IPS-18a (cell line): ENCODE measurements at regions not wholly inside any gene's neighbourhood (a gene's known extent, or its start where the extent isn't known, plus 50 kb on each side); places are given as distances from the start of the nearest gene placed in this dataset.

Experiments
- H3K27ac ChIP-seq: one replicate; pipeline ENCODE4 v1.5.1; 2013; ENCODE audit warnings: low read length
- H3K27me3 ChIP-seq: one replicate; pipeline ENCODE4 v1.6.1; 2013; ENCODE audit warnings: mild to moderate bottlenecking, low read length; ENCODE audit not compliant: control insufficient read depth, insufficient read depth
- H3K36me3 ChIP-seq: one replicate; pipeline ENCODE4 v1.6.1; 2013; ENCODE audit warnings: low read depth, low read length; ENCODE audit not compliant: control insufficient read depth
- H3K4me1 ChIP-seq: one replicate; pipeline ENCODE4 v1.6.1; 2013; ENCODE audit warnings: low read depth, low read length; ENCODE audit not compliant: control insufficient read depth
- H3K4me3 ChIP-seq: one replicate; pipeline ENCODE4 v1.5.1; 2013; ENCODE audit warnings: low read length
- H3K9ac ChIP-seq: one replicate; pipeline ENCODE4 v1.6.1; 2013; ENCODE audit warnings: mild to moderate bottlenecking, low read length, moderate library complexity
- H3K9me3 ChIP-seq: one replicate; pipeline ENCODE4 v1.6.1; 2013; ENCODE audit warnings: low read depth, low read length; ENCODE audit not compliant: control insufficient read depth

- H3K4me3 ChIP-seq, result no peak overlapping the region
These were observed 372.3 kb downstream of the MIAT start for GRCh38 chr22:27029584-27030130.

GRCh38 chr22:27032091-27032761 is 374.8 kb downstream of the MIAT start:
- Histone ChIP-seq H3K36me3 (no peaks in the 10 kb centered on the region), H3K4me3 (no peak overlapping the region), H3K4me1 (peaks cover 4% of the 10 kb centered on the region), H3K9ac (no peak overlapping the region), H3K27me3 (no peaks in the 10 kb centered on the region), H3K27ac (no peak overlapping the region), H3K9me3 (no peaks in the 10 kb centered on the region)

More at GRCh38 chr22:27029584-27030130, 372.3 kb downstream of the MIAT start:
- H3K9ac ChIP-seq, result no peak overlapping the region
- no peak overlapping the region for H3K27ac ChIP-seq
- no peaks in the 10 kb centered on the region for H3K27me3 ChIP-seq
- H3K4me1 ChIP-seq, result peaks cover 4% of the 10 kb centered on the region
- H3K9me3 ChIP-seq, result no peaks in the 10 kb centered on the region
- no peaks in the 10 kb centered on the region for H3K36me3 ChIP-seq

- Histone ChIP-seq H3K27ac (no peak overlapping the region), H3K9ac (no peak overlapping the region)
These were observed 384.4 kb downstream of the MIAT start for GRCh38 chr22:27041745-27042310.

GRCh38 chr22:27043262-27043661 is 385.9 kb downstream of the MIAT start:
- Histone ChIP-seq H3K27ac (no peak overlapping the region), H3K4me3 (no peak overlapping the region), H3K9me3 (no peaks in the 10 kb centered on the region), H3K9ac (no peak overlapping the region), H3K4me1 (peaks cover 6% of the 10 kb centered on the region), H3K27me3 (no peaks in the 10 kb centered on the region), H3K36me3 (no peaks in the 10 kb centered on the region)

More at GRCh38 chr22:27041745-27042310, 384.4 kb downstream of the MIAT start:
- H3K9me3 ChIP-seq, result no peaks in the 10 kb centered on the region
- no peaks in the 10 kb centered on the region for H3K36me3 ChIP-seq
- peaks cover 6% of the 10 kb centered on the region for H3K4me1 ChIP-seq
- no peak overlapping the region for H3K4me3 ChIP-seq
- no peaks in the 10 kb centered on the region for H3K27me3 ChIP-seq

DNA sequence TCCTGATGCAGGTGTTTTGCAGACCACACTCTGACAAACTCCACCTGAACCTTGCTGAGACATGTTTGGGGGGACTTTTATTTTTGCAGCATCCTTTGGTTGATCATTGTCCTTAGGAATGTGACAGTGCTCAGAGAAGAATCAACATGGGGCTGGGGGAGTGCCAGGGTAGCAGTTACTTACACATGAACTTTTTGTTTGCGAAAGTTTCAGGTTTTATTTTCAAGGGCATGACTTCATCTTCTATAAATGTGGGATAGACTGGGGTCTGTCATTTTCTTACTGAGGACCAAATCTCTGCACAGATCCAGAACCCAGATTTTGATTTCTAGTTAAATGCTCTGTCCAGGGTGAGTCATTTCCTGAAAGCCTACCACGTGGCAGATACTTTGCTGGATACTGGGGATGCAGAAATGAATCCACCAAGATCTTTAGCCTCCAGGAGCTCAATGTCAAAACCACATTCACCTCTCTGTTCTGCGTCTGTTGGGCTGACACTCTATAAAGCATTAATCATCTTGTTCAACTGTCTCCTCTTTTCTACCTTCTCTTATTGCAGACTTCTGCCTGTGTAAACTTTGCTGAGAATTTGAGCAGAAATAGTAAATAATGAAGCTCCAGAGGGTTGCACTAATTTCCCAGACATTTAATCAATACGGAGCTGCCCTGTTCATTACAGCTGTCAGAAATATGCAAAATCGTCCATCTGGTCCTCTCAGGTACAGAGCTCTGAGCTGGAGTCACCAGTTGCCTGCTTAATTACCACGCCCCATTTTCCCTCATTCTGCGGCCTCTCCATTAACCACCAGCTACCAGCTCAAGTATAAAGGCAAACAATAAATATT is 387.9 kb downstream of the MIAT start:
- H3K36me3 ChIP-seq, result no peaks in the 10 kb centered on the region
- peaks cover 6% of the 10 kb centered on the region for H3K4me1 ChIP-seq
- H3K27me3 ChIP-seq, result no peaks in the 10 kb centered on the region
- no peak overlapping the region for H3K27ac ChIP-seq
- H3K9me3 ChIP-seq, result no peaks in the 10 kb centered on the region
- H3K9ac ChIP-seq, result no peak overlapping the region
- H3K4me3 ChIP-seq, result no peak overlapping the region

DNA sequence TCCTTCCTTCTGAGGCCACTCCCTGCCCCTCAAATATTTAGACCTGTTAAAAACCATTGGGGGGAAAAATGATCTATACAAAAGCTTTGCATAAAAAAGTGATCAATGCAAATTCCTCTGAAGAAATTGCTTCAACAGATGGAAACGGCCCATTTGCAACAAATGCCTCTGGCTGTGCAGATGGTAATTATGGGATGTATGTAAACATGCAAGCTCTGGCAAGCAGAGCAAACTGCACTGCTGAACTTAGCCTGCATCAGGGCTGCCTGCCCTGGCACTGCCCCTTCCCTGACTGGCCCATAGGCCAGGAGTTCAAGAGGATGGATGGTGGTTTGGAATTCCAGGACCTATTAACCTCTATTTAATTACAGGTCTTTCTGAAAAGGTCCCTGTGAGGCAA is 388.7 kb downstream of the MIAT start:
- H3K9me3 ChIP-seq, result no peaks in the 10 kb centered on the region
- H3K4me1 ChIP-seq, result peaks cover 6% of the 10 kb centered on the region
- H3K9ac ChIP-seq, result no peak overlapping the region
- H3K27ac ChIP-seq, result no peak overlapping the region
- no peaks in the 10 kb centered on the region for H3K36me3 ChIP-seq
- no peak overlapping the region for H3K4me3 ChIP-seq
- H3K27me3 ChIP-seq, result no peaks in the 10 kb centered on the region

DNA sequence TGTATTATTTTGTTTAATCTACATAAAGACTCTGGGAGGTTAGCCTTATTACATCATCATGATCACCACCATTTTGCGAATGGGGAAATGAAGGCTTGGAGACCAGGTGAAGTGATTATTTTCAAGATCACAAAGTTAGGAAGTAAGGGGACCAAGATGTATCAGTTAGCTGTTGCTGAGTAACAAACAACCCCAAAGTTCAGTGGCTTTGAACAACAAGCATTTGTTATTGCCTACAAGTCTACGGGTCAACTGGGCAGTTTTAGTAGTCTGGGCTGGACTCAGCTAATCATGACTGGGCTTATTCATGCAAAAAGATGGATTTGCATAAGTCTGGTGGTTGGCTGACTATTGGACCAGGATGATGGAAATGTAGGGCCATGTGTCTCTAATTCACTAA is 389.2 kb downstream of the MIAT start:
- no peaks in the 10 kb centered on the region for H3K27me3 ChIP-seq
- H3K9ac ChIP-seq, result no peak overlapping the region
- H3K9me3 ChIP-seq, result no peaks in the 10 kb centered on the region
- peaks cover 6% of the 10 kb centered on the region for H3K4me1 ChIP-seq
- H3K27ac ChIP-seq, result no peak overlapping the region
- no peak overlapping the region for H3K4me3 ChIP-seq
- no peaks in the 10 kb centered on the region for H3K36me3 ChIP-seq

- no peak overlapping the region for H3K27ac ChIP-seq
- no peaks in the 10 kb centered on the region for H3K27me3 ChIP-seq
- H3K9ac ChIP-seq, result no peak overlapping the region
- no peak overlapping the region for H3K4me3 ChIP-seq
- no peaks in the 10 kb centered on the region for H3K4me1 ChIP-seq
- H3K9me3 ChIP-seq, result no peaks in the 10 kb centered on the region
- H3K36me3 ChIP-seq, result no peaks in the 10 kb centered on the region
These were observed 393.4 kb downstream of the MIAT start for GRCh38 chr22:27050771-27051170.

- Histone ChIP-seq H3K27ac (no peak overlapping the region), H3K4me3 (no peak overlapping the region), H3K4me1 (no peaks in the 10 kb centered on the region), H3K36me3 (no peaks in the 10 kb centered on the region), H3K9ac (no peak overlapping the region), H3K9me3 (no peaks in the 10 kb centered on the region), H3K27me3 (no peaks in the 10 kb centered on the region)
These were observed 394.0 kb downstream of the MIAT start for GRCh38 chr22:27051407-27051806.

- Histone ChIP-seq H3K9ac (no peak overlapping the region), H3K36me3 (no peaks in the 10 kb centered on the region), H3K4me3 (no peak overlapping the region), H3K27me3 (no peaks in the 10 kb centered on the region), H3K27ac (no peak overlapping the region), H3K9me3 (no peaks in the 10 kb centered on the region), H3K4me1 (no peaks in the 10 kb centered on the region)
These were observed 400.3 kb downstream of the MIAT start for GRCh38 chr22:27057717-27058116.

- Histone ChIP-seq H3K4me1 (peaks cover 5% of the 10 kb centered on the region), H3K9me3 (no peaks in the 10 kb centered on the region), H3K9ac (no peak overlapping the region), H3K27ac (no peak overlapping the region), H3K36me3 (no peaks in the 10 kb centered on the region), H3K4me3 (no peak overlapping the region), H3K27me3 (no peaks in the 10 kb centered on the region)
These were observed 402.8 kb downstream of the MIAT start for GRCh38 chr22:27060190-27060589.
